ENCODE measurements at regions not wholly inside any gene's neighbourhood (a gene's known extent, or its start where the extent isn't known, plus 50 kb on each side); places are given as distances from the start of the nearest gene placed in this dataset.

DNA sequence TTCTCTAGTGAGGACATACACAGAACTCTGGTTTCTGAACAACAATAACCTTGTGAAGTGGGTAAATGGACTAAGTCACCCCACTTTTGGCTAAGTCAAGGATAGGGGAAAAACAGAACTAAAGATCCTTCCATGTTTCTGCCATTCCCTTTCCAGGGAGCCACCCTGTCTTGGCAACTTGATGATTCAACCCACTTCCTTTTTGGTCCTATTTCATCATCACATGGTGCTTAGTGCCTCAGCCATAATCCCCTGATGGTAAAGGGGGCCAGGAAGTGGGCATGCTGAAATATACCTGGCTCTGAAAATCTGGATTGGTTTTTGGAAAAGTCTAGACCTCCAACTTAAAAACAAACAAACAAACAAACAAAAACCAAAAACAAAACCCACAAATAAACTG, 206.4 kb upstream of the FOXD3 start:
- TF ChIP-seq EZH2 (IDR thresholded peaks at IDR 0.05; ENCODE audit: borderline replicate concordance) (no peak), CTCF (IDR thresholded peaks at IDR 0.05; ENCODE audit: poor library complexity) (no peak)
